Coronary artery (tissue), 2 donors: ENCODE measurements at regions not wholly inside any gene's neighbourhood (a gene's known extent, or its start where the extent isn't known, plus 50 kb on each side); places are given as distances from the start of the nearest gene placed in this dataset.

Experiments
- DNase-seq: peaks from one replicate; pipeline ENCODE4 v3.0.0-alpha.2; 2017; ENCODE audit warnings: low spot score
- H3K27ac ChIP-seq, 2 donors: fragments of 200-600 bp; sonication (generic); one replicate each; pipeline ENCODE4 v1.5.1; 2016 to 2019
- H3K4me3 ChIP-seq: fragments of 200-600 bp; sonication (generic); 2 replicates; pipeline ENCODE4 v1.5.1; 2016; ENCODE audit warnings: mild to moderate bottlenecking, moderate library complexity
- TF ChIP-seq, protein P1 (sequence below): fragments of 200-600 bp; sonication (generic); IDR thresholded peaks from one replicate; pipeline ENCODE4 v1.5.1; 2019; ENCODE audit warnings: antibody characterized with exemption

GRCh38 chr2:182611009-182611408 lies 105.0 kb upstream of the DNAJC10 start:
- H3K27ac ChIP-seq: no peak overlapping the region
- TF ChIP-seq, protein P1, sequence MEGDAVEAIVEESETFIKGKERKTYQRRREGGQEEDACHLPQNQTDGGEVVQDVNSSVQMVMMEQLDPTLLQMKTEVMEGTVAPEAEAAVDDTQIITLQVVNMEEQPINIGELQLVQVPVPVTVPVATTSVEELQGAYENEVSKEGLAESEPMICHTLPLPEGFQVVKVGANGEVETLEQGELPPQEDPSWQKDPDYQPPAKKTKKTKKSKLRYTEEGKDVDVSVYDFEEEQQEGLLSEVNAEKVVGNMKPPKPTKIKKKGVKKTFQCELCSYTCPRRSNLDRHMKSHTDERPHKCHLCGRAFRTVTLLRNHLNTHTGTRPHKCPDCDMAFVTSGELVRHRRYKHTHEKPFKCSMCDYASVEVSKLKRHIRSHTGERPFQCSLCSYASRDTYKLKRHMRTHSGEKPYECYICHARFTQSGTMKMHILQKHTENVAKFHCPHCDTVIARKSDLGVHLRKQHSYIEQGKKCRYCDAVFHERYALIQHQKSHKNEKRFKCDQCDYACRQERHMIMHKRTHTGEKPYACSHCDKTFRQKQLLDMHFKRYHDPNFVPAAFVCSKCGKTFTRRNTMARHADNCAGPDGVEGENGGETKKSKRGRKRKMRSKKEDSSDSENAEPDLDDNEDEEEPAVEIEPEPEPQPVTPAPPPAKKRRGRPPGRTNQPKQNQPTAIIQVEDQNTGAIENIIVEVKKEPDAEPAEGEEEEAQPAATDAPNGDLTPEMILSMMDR: no peak
- DNase-seq: no peak
- no peak overlapping the region for H3K4me3 ChIP-seq

DNA sequence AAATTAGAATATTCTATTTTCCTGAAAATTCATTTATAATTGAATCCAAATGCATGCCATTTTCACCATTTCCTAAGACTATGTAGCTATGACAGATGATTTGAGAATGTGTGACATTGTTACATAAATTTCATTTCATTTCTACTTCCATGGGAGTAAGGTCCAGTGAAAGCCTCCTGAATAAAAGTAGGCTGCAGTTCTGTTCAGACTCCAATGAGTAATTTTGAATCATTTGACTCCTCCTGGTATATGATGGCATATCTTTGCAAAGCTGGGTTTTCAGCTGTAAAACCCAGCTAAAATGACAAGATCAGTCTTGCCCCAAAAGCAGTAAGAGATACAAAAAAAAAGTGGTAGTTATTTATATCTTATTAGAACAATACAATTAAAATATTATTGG lies 101.0 kb upstream of the DNAJC10 start:
- Histone ChIP-seq H3K4me3 (no peak overlapping the region), H3K27ac (no peak overlapping the region)
- no peak for DNase-seq
- TF ChIP-seq, protein P1: no peak

DNA sequence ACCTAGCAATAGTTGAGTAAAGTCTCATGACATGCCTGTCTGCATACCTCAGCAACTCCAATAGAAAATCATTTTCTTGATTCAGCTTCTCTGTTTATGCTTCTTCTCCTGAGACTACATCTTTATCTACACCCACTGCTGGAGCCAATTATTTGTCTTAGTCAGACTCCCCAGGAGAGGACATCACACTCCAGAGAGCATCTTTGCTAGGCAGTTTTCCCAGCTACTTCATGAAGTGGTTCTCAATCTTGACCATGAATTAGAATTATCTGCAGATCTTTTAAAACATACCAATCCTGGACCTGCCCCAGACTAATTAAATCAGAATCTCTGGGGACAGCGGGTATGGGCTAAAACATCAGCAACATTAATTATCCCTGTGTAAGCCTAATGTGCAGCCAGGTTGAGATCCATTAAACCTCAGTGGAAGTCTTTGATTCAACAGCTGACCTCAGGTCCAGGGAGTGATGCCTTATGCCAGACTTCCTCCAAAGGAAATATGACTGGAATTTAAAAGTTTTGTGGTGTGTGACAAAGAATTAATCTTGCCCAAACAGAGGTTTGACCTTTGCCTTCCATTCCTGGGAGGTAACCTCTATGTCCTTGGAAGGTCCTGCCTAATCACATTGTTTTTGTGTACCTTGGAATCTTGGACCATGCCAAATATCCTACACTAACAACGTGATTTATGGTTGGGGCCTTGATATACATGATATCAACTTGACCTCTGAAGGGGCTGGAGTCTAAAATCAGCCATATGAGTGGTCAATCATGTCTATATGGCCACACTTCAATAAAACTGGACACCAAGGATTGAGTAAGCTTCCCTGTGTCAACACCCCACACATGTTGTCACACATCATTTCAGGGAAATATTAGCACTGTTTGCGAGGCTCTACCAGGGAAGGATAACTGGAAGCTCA lies 99.3 kb upstream of the DNAJC10 start:
- TF ChIP-seq, protein P1: no peak
- DNase-seq: no peak
- H3K4me3 ChIP-seq: no peak overlapping the region
- H3K27ac ChIP-seq: no peak overlapping the region

- H3K27ac ChIP-seq: no peak overlapping the region
- TF ChIP-seq, protein P1: no peak
- no peak for DNase-seq
- no peak overlapping the region for H3K4me3 ChIP-seq
Measured at GRCh38 chr2:182618672-182619079, 97.4 kb upstream of the DNAJC10 start.

DNA sequence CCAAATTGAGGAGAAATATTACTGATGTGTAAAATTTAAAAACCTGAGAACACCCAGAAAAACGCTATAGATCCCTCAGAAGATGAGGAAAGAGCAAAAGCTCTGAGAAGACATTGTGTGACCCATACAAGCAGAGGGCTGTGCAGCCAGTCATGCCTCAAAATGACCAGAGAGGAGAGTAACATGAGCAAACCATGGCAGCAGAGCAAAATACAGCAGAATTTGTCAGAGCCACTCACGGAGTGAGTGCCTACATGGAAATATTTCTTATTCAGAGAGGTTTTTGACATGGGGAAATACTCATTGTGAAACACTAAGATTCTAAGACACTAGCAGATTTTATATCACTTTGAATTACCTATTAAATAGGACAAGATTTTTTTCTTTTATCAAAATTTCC lies 96.8 kb upstream of the DNAJC10 start:
- Histone ChIP-seq H3K27ac (no peak overlapping the region), H3K4me3 (no peak overlapping the region)
- no peak for DNase-seq
- TF ChIP-seq, protein P1: no peak

DNA sequence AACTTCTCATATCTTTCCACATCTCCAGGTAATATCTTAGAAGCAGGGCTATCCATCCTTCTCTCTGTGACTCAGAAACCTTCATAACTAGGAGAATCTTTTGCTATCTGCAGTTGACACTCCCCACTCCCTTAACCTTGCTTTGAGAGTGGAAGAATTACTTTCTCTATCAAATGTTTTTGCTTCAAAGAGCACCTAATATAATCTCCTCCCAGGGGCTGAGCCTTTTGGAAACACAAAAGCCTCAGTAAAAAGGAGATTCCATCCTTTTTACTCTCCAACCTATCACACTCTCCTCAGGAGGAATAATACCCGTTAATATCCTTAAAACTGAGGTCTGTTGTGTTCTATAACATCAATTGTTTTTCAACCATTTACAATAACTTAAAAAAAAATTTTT lies 94.9 kb upstream of the DNAJC10 start:
- H3K27ac ChIP-seq: no peak overlapping the region
- no peak for DNase-seq
- H3K4me3 ChIP-seq: no peak overlapping the region
- TF ChIP-seq, protein P1: no peak

- TF ChIP-seq, protein P1: no peak
- no peak overlapping the region for H3K4me3 ChIP-seq
- H3K27ac ChIP-seq: no peak overlapping the region
- DNase-seq: no peak
Measured at GRCh38 chr2:182621810-182622209, 94.2 kb upstream of the DNAJC10 start.
